Vagina (tissue), 2 donors: ENCODE measurements at regions not wholly inside any gene's neighbourhood (a gene's known extent, or its start where the extent isn't known, plus 50 kb on each side); places are given as distances from the start of the nearest gene placed in this dataset.

Experiments used
- POLR2A ChIP-seq, 2 donors: fragments of 450-650 bp; IDR thresholded peaks; one replicate each; pipeline ENCODE4 v1.6.1; 2017; ENCODE audit warnings: antibody characterized with exemption in 2 of 2, mild to moderate bottlenecking in 2 of 2, moderate library complexity in 2 of 2
- TF ChIP-seq, protein P1 (sequence below), 3 experiments: fragments of 450-650 bp in 2 of 3; fragments of 200-600 bp in 1 of 3; sonication (generic) in 1 of 3; IDR thresholded peaks; one replicate each; pipeline ENCODE4 v1.5.1; 2017 to 2019; ENCODE audit warnings: antibody characterized with exemption in 3 of 3, mild to moderate bottlenecking in 2 of 3, moderate library complexity in 2 of 3

DNA sequence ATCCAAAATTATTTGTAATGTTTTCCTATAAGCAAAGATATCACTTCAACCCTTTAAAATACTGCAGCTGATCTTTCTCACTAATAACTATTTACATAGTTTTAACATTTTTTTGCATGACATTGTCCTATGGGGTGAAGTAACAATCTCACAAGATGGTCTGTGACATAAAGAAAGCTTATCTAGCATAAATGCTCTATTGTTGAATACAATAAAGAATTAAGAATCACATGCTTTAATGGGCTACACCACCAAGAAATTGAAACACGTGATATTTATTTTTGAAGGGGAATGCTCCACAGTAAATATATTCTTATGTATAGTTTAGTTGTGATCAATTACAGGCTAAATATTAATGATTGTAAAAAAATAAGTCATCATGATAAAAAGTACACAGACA is 441.1 kb downstream of the PTH2R start:
- no peak for TF ChIP-seq POLR2A (IDR thresholded peaks at IDR 0.05)
- TF ChIP-seq, protein P1, sequence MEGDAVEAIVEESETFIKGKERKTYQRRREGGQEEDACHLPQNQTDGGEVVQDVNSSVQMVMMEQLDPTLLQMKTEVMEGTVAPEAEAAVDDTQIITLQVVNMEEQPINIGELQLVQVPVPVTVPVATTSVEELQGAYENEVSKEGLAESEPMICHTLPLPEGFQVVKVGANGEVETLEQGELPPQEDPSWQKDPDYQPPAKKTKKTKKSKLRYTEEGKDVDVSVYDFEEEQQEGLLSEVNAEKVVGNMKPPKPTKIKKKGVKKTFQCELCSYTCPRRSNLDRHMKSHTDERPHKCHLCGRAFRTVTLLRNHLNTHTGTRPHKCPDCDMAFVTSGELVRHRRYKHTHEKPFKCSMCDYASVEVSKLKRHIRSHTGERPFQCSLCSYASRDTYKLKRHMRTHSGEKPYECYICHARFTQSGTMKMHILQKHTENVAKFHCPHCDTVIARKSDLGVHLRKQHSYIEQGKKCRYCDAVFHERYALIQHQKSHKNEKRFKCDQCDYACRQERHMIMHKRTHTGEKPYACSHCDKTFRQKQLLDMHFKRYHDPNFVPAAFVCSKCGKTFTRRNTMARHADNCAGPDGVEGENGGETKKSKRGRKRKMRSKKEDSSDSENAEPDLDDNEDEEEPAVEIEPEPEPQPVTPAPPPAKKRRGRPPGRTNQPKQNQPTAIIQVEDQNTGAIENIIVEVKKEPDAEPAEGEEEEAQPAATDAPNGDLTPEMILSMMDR (IDR thresholded peaks at IDR 0.05) = no peak
